CD4-positive, alpha-beta T cell (primary cell): ENCODE measurements at regions not wholly inside any gene's neighbourhood (a gene's known extent, or its start where the extent isn't known, plus 50 kb on each side); places are given as distances from the start of the nearest gene placed in this dataset.

ENCODE experiments used
- ATAC-seq: fragments of 200-7000 bp; cut with Tn5 transposase; one replicate; pipeline ENCODE4 v1.10.0; 2022; ENCODE audit warnings: mild to moderate bottlenecking; ENCODE audit not compliant: poor library complexity
- CTCF ChIA-PET: fragments of 350-600 bp; sonication (Branson Sonifier 250); formaldehyde crosslinking; loops from one replicate; lab custom pipeline; 2021; ENCODE audit warnings: antibody characterized with exemption, inconsistent platforms; lab: Charles Lee
- POLR2A ChIA-PET: fragments of 350-600 bp; sonication (Branson Sonifier 250); formaldehyde crosslinking; loops from one replicate; lab custom pipeline; 2021; ENCODE audit warnings: antibody characterized with exemption, inconsistent platforms; lab: Charles Lee
- DNase-seq, 14 experiments: peaks; one replicate each; pipeline ENCODE4 v3.0.0-alpha.2; 2013 to 2020; ENCODE audit warnings: mixed read lengths in 2 of 14
- H3K27ac ChIP-seq, 2 donors: one replicate each; pipeline versions ENCODE4 v1.5.1 to v1.7.0; 2013; ENCODE audit warnings: low read length in 2 of 2, low read depth in 1 of 2, mild to moderate bottlenecking in 1 of 2
- H3K27me3 ChIP-seq, 2 experiments: 1 replicate in 1 of 2; 2 replicates in 1 of 2; pipeline versions ENCODE4 v1.6.1 to v1.7.0; 2013; ENCODE audit warnings: low read length in 2 of 2, control low read depth in 1 of 2, mild to moderate bottlenecking in 1 of 2, moderate library complexity in 1 of 2; ENCODE audit not compliant: insufficient read depth in 2 of 2, control insufficient read depth in 1 of 2
- H3K36me3 ChIP-seq: one replicate; pipeline ENCODE4 v1.6.1; 2013; ENCODE audit warnings: low read length, control low read depth; ENCODE audit not compliant: insufficient read depth
- H3K4me1 ChIP-seq: one replicate; pipeline ENCODE4 v1.6.1; 2013; ENCODE audit warnings: low read length, control low read depth; ENCODE audit not compliant: insufficient read depth
- H3K4me3 ChIP-seq: one replicate; pipeline ENCODE4 v1.5.1; 2013; ENCODE audit warnings: mild to moderate bottlenecking, low read length, moderate library complexity
- H3K9me3 ChIP-seq, 2 experiments: 1 replicate in 1 of 2; 2 replicates in 1 of 2; pipeline versions ENCODE4 v1.6.1 to v1.7.0; 2013; ENCODE audit warnings: low read length in 2 of 2, mild to moderate bottlenecking in 2 of 2, control low read depth in 1 of 2, moderate library complexity in 1 of 2; ENCODE audit not compliant: control insufficient read depth in 1 of 2, insufficient read depth in 1 of 2
- H3K27ac Mint-ChIP-seq: one replicate; pipeline ENCODE4 v1.8.0; 2020; ENCODE audit warnings: mixed read lengths
- H3K27me3 Mint-ChIP-seq: one replicate; pipeline ENCODE4 v1.8.0; 2021; ENCODE audit warnings: mixed read lengths
- H3K36me3 Mint-ChIP-seq: one replicate; pipeline ENCODE4 v1.8.0; 2021; ENCODE audit warnings: low read depth, mixed read lengths
- H3K4me1 Mint-ChIP-seq: one replicate; pipeline ENCODE4 v1.8.0; 2021; ENCODE audit warnings: low read depth, mixed read lengths
- H3K4me3 Mint-ChIP-seq: one replicate; pipeline ENCODE4 v1.8.0; 2020; ENCODE audit warnings: mild to moderate bottlenecking, mixed read lengths
- H3K9me3 Mint-ChIP-seq: one replicate; pipeline ENCODE4 v1.8.0; 2020; ENCODE audit warnings: mixed read lengths
- CTCF ChIP-seq: fragments of 200-600 bp; IDR thresholded peaks from one replicate; pipeline ENCODE4 v1.8.0; 2022; ENCODE audit warnings: antibody characterized with exemption, mild to moderate bottlenecking
- intact Hi-C, 2 experiments: fragments of 100-400 bp; cut with DNase I in 1 of 2; cut with micrococcal nuclease in 1 of 2; formaldehyde crosslinking; loops; one replicate each; pipeline versions ENCODE4 v1.15.1 to v1.9.0; 2023 to 2025; cut with DNase I, micrococcal nuclease

DNA sequence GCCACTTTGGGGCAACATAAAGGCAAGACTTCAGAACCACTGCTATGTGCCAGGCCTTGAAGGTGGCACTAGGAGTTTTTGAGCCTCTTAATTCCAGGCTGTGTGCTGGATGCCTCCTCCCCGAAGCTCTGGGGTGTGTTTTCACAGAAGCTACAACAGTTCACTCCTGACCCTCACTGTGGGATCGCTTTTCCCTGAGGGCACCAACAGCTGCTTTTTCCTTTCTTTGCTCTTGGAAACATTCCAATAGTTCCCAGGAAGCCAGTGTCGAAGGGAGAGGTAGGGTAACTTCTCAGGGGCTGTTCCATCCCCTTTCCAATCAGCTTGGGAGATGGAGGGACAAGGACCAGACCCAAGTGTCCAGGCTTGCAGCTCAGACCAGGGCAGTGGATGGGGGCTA lies 153.4 kb downstream of the C1orf94 start:
- ChIA-PET POLR2A (no interaction called here), CTCF (no interaction called here)
- no peaks in the 10 kb centered on the region for H3K27me3 ChIP-seq
- no peak overlapping the region for H3K4me3 ChIP-seq
- TF ChIP-seq CTCF: no peak
- intact Hi-C loops: no loop called here
- H3K9me3 ChIP-seq: no peaks in the 10 kb centered on the region
- H3K27ac ChIP-seq: no peak overlapping the region
- Mint-ChIP-seq H3K36me3 (no peaks in the 10 kb centered on the region), H3K9me3 (no peaks in the 10 kb centered on the region), H3K27ac (no peak overlapping the region), H3K27me3 (peaks cover 20% of the 10 kb centered on the region), H3K4me3 (no peak overlapping the region), H3K4me1 (no peaks in the 10 kb centered on the region)
- no peaks in the 10 kb centered on the region for H3K36me3 ChIP-seq
- no peak for ATAC-seq
- no peaks in the 10 kb centered on the region for H3K4me1 ChIP-seq
- no peak for DNase-seq

- no peak for TF ChIP-seq CTCF
- Mint-ChIP-seq H3K9me3 (no peaks in the 10 kb centered on the region), H3K27me3 (peaks cover 16% of the 10 kb centered on the region), H3K4me3 (no peak overlapping the region), H3K4me1 (no peaks in the 10 kb centered on the region), H3K27ac (no peak overlapping the region), H3K36me3 (no peaks in the 10 kb centered on the region)
- H3K27me3 ChIP-seq: no peaks in the 10 kb centered on the region
- DNase-seq (no peak), ATAC-seq (no peak)
- H3K27ac ChIP-seq: no peak overlapping the region
- no peak overlapping the region for H3K4me3 ChIP-seq
- no peaks in the 10 kb centered on the region for H3K4me1 ChIP-seq
- POLR2A ChIA-PET: no interaction called here
- no peaks in the 10 kb centered on the region for H3K36me3 ChIP-seq
- H3K9me3 ChIP-seq: no peaks in the 10 kb centered on the region
- intact Hi-C loops: no loop called here
- CTCF ChIA-PET: no interaction called here
Observed at GRCh38 chr1:34331020-34331926, 154.6 kb downstream of the C1orf94 start.

GRCh38 chr1:34332996-34333395 lies 156.3 kb downstream of the C1orf94 start:
- no peak for TF ChIP-seq CTCF
- intact Hi-C loops: no loop called here
- Mint-ChIP-seq H3K27ac (no peak overlapping the region), H3K27me3 (peaks cover 13% of the 10 kb centered on the region), H3K36me3 (no peaks in the 10 kb centered on the region), H3K9me3 (no peaks in the 10 kb centered on the region), H3K4me3 (no peak overlapping the region), H3K4me1 (no peaks in the 10 kb centered on the region)
- Histone ChIP-seq H3K4me1 (no peaks in the 10 kb centered on the region), H3K4me3 (no peak overlapping the region), H3K9me3 (no peaks in the 10 kb centered on the region), H3K27ac (no peak overlapping the region), H3K36me3 (no peaks in the 10 kb centered on the region), H3K27me3 (no peaks in the 10 kb centered on the region)
- ATAC-seq: no peak
- no peak for DNase-seq
- CTCF ChIA-PET: no interaction called here
- POLR2A ChIA-PET: interaction anchor here (1.0 kb wide), 1 partner anchor 13 kb away, joined by 3 read pairs; no protein-coding TSS in a partner anchor
